ENCODE measurements at regions not wholly inside any gene's neighbourhood (a gene's known extent, or its start where the extent isn't known, plus 50 kb on each side); places are given as distances from the start of the nearest gene placed in this dataset.
"Not testable (repeated sequence)": the region's sequence is repeated elsewhere in the genome, so short reads cannot be mapped to it uniquely, and the experiment has no call there.

DNA sequence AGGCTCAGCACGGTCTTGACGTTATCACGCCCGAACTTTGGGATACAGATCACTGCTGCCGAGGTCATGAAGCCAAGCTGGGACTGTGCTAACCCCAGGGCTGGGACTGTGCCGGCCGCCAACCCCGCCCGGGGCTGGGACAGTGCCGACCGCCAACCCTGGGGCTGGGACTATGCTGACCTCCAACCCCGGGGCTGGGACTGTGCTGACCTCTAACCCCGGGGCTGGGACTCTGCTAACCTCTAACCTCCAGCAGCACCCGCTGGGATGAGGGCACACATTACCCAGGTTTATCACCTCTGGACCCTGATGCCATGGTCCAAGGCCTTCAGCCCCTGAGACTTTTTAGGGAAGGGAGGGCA is 129.7 kb downstream of the IGLL1 start:
- DNase-seq (ENCODE audit: low read depth), result no peak
- in situ Hi-C loops (cut with HindIII; ENCODE audit: low pct_unique_long_range_greater_than_20kb, low sequenced_read_pairs), result no loop called here

DNA sequence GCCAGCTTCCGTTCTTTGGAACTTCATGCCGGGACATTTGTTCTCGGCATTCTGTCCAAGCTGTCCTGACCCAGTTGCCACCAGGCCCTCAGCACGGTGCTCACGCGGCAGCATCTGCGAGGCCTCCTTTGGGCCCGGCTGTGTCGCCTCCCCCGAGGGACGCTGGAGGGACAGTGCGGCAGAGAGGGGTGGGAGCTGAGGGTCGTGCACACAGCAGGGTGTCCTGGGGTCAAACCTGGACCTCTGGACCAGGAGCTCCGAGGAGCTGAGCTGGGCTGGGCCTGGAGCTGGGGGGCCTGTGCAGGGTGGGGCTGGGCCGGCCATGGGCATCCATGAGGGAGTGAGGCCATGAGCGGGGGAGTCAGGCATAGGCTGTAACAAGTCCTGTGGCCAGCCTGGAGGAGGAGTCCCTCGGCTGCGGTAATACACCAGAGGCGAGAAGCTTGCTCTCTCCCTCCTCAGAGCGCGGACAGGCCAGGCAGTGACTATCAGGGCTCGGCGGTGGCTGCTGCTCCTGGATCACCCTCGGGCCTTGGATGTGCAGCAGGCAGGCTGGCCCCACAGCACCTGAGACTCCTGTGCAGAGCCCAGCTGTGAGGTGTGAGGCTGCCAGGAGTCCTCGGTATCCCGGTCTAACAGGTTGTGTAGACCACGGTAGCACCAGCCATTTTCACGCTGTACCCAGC is 130.2 kb downstream of the IGLL1 start:
- in situ Hi-C loops (cut with HindIII; ENCODE audit: low pct_unique_long_range_greater_than_20kb, low sequenced_read_pairs); DNase-seq (ENCODE audit: low read depth): not testable (repeated sequence)

DNA sequence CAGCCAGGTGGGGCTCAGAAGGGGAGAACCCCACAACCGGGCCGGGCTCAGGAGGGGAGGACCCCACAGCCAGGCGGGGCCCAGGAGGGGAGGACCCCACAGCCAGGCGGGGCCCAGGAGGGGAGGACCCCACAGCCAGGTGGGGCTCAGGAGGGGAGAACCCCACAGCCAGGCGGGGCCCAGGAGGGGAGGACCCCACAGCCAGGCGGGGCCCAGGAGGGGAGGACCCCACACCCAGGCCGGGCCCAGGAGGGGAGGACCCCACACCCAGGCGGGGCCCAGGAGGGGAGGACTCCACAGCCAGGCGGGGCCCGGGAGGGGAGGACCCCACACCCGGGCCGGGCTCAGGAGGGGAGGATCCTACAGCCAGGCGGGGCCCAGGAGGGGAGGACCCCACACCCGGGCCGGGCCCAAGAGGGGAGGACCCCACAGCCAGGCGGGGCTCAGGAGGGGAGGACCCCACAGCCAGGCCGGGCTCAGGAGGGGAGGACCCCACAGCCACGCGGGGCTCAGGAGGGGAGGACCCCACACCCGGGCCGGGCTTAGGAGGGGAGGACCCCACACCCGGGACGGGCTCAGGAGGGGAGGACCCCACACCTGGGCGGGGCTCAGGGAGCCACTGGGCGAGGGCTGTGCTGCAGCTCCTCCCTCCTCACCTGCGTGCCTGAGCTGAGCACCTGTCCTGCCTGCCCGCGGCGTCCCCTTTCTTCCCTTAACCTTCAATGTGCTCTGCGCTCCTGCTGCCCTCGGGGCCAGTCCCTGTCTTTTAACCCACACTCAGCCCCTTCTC is 131.4 kb downstream of the IGLL1 start:
- DNase-seq (ENCODE audit: low read depth); in situ Hi-C loops (cut with HindIII; ENCODE audit: low pct_unique_long_range_greater_than_20kb, low sequenced_read_pairs): not testable (repeated sequence)

DNA sequence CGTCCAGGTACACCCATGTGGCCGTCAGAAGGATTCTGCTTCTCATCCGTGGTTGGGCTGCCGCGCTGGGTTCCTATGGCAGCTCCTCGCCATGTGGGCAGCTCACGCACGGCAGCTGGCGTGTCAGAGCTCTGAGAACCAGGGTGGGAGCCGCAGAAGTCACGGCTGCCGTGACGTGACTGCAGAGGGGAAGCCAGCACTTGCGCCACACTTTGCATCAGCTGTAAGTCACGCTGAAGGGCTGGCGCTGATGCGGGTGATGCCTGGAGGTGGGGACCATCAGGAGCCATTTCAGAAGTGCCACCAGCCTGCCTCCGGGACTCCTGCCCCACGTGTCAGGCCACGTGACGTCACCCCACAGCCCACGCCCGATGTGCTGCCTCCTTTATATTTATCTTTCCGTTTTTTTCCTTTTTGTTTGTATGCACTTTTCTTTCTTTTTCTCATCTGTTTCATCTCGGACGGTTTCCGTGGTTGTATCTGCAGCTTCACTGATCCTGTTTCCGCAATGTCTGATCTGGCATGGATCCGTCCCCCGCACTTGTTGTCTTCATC is 133.2 kb downstream of the IGLL1 start:
- in situ Hi-C loops (cut with HindIII; ENCODE audit: low pct_unique_long_range_greater_than_20kb, low sequenced_read_pairs), result no loop called here
- DNase-seq (ENCODE audit: low read depth), result no peak

DNA sequence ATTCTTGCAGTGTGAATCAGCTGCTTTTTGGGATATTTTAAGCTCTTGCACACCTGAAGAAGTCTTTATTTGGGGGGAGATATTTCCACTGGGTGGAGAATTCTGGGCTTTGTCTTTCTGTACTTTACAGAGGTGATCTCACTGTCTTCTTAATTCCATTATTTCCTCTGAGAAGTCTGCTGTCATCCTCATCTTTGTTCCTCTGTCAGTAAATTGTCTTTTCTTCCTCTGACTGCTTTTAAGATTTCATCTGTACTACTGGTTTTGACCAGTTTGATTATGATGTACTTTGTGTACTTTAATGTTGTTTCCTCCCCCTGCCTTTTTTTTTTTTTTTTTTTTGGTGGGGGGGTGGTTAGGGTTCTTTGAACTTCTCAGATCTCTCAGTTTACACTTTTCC is 133.9 kb downstream of the IGLL1 start:
- DNase-seq (ENCODE audit: low read depth); in situ Hi-C loops (cut with HindIII; ENCODE audit: low pct_unique_long_range_greater_than_20kb, low sequenced_read_pairs): not testable (repeated sequence)

DNA sequence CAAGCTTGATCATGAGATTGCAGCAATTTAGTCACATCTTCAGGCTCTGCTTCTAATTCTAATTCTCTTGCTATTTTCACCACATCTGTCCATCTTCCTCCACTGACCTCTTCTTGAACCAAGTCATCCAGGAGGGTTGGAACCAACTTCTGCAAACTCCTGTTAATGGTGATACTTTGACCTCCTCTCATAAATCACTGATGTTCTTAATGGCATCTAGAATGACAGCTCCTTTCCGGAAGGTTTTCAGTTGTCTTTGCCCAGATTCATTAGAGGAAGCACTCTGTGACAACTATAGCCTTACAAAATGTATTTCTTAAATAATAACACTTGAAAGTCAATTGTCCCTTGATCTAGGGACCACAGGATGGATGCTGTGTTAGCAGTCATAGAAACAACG is 136.2 kb downstream of the IGLL1 start:
- DNase-seq (ENCODE audit: low read depth); in situ Hi-C loops (cut with HindIII; ENCODE audit: low pct_unique_long_range_greater_than_20kb, low sequenced_read_pairs): not testable (repeated sequence)

DNA sequence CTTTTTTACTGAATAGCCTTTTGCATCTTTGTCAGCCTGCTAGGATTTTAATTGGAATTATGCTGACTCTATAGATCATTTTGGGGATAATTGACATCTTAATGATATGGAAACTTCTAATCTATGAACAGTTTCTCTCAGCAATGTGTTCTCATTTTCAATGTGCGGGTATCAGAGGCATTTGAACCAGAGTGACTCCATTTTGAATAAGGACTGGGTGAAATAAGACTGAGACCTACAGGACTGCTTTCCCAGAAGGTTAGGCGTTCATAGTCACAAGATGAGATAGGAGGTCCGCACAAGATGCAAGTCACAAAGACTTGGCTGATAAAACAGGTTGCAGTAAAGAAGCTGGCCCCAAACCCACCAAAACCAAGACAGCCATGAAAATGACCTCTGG is 140.5 kb downstream of the IGLL1 start:
- DNase-seq (ENCODE audit: low read depth); in situ Hi-C loops (cut with HindIII; ENCODE audit: low pct_unique_long_range_greater_than_20kb, low sequenced_read_pairs): not testable (repeated sequence)

DNA sequence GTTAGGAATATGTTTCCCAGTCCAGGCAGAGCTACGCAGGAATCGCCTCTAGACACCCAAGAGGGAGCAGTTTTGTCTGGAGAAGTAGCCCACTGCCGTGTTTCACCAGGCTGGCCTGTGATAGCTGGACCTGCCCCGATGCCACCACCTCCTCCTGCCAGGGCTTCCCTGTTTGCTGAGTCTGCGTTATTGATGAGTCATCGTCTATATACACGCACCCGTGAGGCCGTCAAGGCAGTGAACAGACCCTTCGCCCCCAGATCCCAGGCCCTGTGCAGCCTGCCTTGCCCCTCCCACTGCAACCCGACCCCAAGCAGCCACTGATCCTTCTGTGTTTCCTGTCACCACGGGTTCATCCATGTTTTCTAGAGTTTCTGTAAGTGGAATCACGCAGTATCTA is 141.9 kb downstream of the IGLL1 start:
- in situ Hi-C loops (cut with HindIII; ENCODE audit: low pct_unique_long_range_greater_than_20kb, low sequenced_read_pairs), result no loop called here

DNA sequence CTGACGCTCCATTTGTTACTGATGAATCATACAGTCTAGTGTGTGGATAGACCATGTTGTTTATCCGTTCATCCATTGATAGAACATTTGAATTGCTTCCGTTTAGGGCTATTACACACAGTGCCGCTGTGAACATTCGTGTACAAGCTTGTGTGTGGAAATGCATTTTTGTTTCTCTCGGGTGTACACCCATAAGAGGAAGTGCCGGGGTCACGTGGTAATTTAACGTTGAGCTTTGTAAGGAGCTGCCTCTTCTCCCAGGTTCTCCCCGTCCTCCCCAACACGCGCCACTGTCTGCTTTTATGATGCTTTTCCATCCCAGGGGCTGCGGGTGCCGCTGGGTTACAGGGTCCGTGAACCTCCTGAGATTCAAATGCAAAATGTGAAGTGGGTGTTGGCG is 142.3 kb downstream of the IGLL1 start:
- DNase-seq (ENCODE audit: low read depth), result no peak
- in situ Hi-C loops (cut with HindIII; ENCODE audit: low pct_unique_long_range_greater_than_20kb, low sequenced_read_pairs), result no loop called here

More for the DNA sequence above, 141.9 kb downstream of the IGLL1 start:
- DNase-seq (ENCODE audit: low read depth), result no peak

DNA sequence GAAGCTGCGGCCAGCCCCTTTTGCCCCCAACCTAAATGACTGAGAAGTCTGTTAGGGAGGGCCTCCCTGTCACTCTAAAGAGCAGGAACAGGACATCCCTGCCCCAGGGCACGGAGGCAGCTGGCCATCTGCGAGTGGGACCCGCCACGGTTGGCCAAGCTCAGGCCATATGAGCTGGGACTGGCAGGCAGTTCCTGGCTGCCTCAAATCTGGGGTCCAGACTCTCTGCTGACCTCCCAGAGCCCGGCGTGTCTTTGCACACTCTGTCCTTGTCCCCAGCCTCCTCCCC is 143.0 kb downstream of the IGLL1 start:
- DNase-seq (ENCODE audit: low read depth); in situ Hi-C loops (cut with HindIII; ENCODE audit: low pct_unique_long_range_greater_than_20kb, low sequenced_read_pairs): not testable (repeated sequence)

DNA sequence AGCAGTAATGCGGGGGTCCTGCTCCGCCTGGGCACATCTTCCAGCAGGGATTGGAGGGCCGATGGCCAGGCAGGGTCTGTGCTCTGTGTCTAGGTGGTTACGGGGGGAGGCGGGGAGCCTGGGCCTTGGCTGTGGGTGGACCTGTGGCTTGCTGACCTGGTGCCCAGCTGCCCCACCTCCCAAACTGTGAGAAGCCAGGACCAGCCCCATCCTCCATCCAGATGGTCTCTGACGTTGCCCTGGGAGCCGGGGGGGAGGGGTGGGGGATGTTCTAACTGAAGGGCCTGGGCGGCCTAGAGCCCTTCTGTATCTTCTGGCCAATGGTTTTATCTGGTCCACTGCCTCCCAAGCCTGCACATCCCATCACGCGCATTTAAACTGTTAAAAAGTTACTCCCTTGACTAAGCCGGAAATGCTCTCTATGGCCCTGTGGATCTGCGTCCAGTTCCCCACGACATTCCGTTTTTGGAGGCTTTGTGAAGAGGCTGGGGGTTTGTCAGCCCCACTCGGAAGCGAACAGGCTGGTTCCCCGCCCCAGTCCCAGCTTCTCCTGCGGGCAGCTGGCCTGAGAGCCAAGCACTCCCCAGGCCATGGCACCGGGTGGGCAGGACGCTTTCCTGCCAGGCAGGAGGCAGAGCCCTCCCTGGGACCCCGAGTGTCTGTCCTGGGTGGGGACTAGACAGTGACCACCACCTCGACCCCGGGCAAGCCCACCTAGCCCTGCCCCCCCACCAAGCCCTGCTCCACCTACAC is 143.6 kb downstream of the IGLL1 start:
- in situ Hi-C loops (cut with HindIII; ENCODE audit: low pct_unique_long_range_greater_than_20kb, low sequenced_read_pairs), result not testable (repeated sequence)

DNA sequence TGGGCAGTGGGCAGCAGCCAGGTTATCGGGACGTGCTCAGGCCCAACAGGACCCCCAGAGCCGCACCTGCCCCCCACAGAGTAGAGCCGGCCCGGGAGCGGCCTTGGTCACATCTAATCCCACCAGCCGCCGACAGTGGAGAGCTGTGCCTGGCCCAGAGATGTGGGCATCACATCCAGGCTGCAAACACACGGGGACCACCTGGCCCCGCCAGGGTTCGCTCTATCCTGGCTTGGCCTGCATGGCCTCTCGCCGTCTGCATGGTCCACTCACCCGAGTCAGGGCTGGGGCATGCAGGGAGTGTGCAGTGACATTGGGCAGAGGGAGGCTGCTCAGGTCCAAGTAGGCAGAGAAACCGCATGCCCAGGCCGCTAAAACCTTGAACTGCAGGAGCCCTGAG is 144.9 kb downstream of the IGLL1 start:
- DNase-seq (ENCODE audit: low read depth); in situ Hi-C loops (cut with HindIII; ENCODE audit: low pct_unique_long_range_greater_than_20kb, low sequenced_read_pairs): not testable (repeated sequence)

More for the DNA sequence above, 143.6 kb downstream of the IGLL1 start:
- not testable (repeated sequence) for DNase-seq (ENCODE audit: low read depth)

DNA sequence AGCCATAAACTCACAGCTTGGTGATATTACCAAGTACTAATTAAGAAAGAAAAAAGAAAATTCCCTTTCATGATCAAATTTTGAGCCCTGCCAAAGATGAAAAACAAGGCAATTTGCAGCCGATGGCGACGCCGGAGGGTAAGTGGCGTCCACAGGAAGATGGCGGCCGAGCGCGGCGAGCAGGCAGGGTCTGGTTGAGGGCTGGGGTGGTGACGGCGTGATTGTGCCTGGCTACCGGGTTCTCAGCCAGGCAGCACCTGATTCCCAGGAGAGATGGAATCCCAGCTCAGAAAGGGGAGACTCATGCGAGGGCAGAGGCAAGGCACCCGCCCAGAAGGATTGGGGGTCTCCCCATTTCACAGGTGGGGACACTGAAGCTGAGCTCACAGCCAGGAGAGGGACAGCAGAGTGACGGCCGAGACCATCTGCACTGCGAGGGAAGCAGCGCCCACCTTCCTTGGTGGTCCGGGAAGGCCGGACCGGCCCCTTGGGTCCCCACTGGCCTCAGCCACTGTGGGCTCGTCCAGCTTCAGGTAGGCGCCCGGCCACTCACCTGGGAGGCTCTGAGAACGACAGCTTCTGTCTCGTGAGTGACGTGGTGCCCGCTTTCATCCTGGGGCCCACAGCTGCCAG is 145.8 kb downstream of the IGLL1 start:
- in situ Hi-C loops (cut with HindIII; ENCODE audit: low pct_unique_long_range_greater_than_20kb, low sequenced_read_pairs); DNase-seq (ENCODE audit: low read depth): not testable (repeated sequence)

DNA sequence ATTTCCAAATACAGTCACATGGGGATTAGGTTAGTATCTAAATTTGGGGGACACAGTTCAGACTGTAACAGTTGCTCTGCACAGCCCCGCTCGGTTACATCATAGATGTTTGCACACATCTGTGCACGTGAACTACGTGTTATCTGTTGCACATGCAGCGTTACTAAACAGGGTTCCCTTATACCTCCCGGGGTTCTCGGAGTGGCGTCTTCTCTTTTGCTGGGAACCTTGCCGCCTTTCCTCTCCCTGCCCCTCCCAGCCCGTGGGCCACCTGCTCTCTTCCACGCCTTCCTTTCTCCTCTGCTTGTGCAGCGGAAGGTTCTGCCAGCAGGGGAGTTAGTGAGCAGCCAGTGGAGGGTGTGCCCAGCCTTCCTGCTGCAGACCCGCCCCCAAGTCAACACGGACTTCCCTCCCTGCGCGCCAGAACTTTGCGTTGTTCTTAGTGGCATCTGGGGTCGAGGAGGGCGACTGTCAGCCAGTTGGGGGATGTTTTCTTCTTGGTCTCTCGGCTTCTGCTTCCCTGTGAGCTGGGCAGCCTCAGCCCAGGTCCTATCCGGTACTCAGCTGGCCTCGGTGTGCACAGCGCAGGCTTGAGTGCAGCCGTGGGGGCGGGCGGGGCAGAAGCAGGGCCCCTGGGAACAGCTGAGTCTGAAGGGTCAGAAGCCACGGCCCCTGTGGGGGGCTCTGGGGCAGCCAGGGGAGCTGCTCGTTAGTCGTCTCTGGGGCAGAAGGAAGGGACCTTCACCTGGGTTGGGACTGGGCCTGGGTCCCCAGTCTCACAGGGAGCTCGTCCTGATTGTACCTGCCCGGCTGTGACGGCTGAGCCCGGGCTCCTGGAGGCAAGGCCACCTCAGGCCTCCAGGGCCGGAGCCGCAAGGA is 146.7 kb downstream of the IGLL1 start:
- in situ Hi-C loops (cut with HindIII; ENCODE audit: low pct_unique_long_range_greater_than_20kb, low sequenced_read_pairs), result not testable (repeated sequence)
- DNase-seq (ENCODE audit: low read depth), result peak; percentile 56

DNA sequence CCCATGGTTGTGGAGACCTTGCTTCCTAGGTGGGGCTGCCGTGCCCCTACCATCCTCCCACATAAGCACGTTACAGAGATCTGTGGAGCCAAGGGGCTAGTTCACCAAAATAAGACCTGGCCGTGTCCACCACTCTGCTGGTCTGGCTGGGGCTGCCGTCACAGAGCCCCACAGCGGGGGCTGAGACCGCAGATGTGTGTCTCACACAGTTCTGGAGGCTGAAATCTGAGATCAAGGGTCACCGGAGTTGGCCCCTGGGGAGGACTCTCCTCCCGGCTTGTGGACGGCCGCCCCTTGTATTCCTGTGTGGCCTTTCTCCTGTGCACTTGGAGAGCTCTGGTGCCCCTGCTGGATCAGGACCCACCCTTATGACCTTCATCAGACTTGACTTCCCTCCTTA is 147.4 kb downstream of the IGLL1 start:
- in situ Hi-C loops (cut with HindIII; ENCODE audit: low pct_unique_long_range_greater_than_20kb, low sequenced_read_pairs), result not testable (repeated sequence)

DNA sequence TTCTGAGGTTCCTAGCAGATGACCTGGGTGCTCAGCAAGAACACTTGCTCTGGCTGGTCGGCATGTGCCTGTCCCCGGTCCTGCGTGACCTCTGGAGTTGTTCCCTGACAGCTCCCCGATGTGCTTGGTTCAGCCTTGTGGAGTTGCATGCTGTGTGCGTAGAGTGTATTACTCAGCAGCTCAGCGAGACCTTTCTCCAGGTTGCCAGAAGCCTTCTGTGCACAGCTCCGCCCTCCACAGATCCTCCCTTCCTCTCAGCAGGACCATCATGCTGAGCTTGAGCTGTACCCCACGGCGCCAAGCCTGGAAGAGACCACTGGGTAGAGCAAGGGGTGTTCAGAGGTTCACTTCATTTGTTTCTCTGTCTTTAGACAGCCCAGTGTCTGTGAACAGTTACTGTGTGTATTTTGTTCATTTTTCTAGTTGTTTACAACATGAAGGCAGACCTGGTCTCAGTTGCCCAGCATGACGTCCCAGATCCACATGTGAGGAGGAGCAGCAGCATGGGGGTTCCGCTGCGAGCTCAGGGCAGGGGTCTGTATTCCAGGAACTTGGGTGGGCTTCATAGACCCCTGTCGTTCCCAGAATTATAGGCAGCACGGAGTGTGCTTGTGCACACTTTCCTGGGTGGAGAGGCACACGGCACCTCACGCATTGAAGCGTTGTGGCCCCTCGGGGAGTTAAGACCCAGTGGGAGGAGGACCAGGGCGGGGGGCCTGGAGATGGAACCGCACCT is 148.6 kb downstream of the IGLL1 start:
- in situ Hi-C loops (cut with HindIII; ENCODE audit: low pct_unique_long_range_greater_than_20kb, low sequenced_read_pairs), result no loop called here
- DNase-seq (ENCODE audit: low read depth), result no peak

More for the DNA sequence above, 147.4 kb downstream of the IGLL1 start:
- not testable (repeated sequence) for DNase-seq (ENCODE audit: low read depth)

DNA sequence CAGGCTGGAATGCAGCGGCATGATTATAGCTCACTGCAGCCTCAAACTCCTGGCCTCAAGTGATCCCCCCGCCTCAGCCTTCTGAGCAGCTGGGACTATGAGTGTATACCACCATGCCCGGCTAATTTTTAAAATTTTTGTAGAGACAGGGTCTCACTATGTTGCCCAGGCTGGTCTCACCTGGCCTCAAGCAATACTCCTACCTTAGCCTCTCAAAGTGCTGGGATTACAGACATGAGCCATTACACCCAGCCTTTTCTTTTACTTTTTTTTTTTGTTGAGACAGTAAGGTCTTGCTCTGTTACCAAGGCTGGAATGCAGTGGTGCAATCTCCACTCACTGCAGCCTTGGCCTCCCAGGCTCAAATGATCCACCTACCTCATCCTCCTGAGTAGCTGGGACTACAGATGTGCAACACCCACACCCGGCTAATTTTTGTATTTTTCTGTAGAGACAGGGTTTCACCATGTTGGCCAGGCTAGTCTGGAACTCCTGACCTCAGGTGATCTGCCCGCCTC is 155.5 kb downstream of the IGLL1 start:
- DNase-seq (ENCODE audit: low read depth); in situ Hi-C loops (cut with HindIII; ENCODE audit: low pct_unique_long_range_greater_than_20kb, low sequenced_read_pairs): not testable (repeated sequence)
